ENCODE measurements at regions not wholly inside any gene's neighbourhood (a gene's known extent, or its start where the extent isn't known, plus 50 kb on each side); places are given as distances from the start of the nearest gene placed in this dataset.

DNA sequence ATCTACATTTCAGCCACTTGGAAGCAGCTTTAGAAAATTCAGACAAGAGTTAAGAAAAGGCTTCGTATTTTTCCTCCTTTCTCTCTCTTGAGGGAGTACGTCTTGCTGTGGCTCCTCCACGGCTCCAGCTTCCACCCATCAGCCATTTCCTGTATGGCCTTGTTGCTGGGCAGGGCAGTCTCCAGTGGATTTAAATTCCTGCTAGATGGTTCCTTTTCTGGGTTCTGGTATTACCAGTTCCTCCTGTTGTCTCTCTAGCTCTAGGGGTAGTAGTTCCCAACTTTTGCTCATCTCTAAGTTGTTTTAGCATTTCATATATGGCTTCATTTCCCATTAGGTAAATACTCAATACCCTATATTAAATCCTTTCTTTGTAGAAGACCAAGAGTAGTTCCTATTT is 1098.3 kb downstream of the ADGRL2 start:
- H3K4me1 ChIP-seq (ENCODE audit: control insufficient read depth, insufficient read depth, low read length), result no peaks in the 10 kb centered on the region
- DNase-seq (no peak), ATAC-seq (ENCODE audit: low read depth) (no peak)
- no peak overlapping the region for H3K4me3 ChIP-seq (ENCODE audit: insufficient read depth, low read depth, low read length)
- H3K18ac ChIP-seq (ENCODE audit: low read depth, low read length), result no peak overlapping the region
- no peak overlapping the region for H3K4ac ChIP-seq (ENCODE audit: low read depth, low read length)
- no peak overlapping the region for H2BK20ac ChIP-seq (ENCODE audit: low read depth, low read length)
- H2AK5ac ChIP-seq (ENCODE audit: low read depth, low read length), result no peak overlapping the region
- no peaks in the 10 kb centered on the region for H3K27me3 ChIP-seq (ENCODE audit: control insufficient read depth, insufficient read depth, low read length)
- H3K9me3 ChIP-seq (ENCODE audit: control insufficient read depth, insufficient read depth, low read length), result no peaks in the 10 kb centered on the region
- no peak overlapping the region for H4K5ac ChIP-seq (ENCODE audit: low read depth, low read length)
- H4K20me1 ChIP-seq (ENCODE audit: insufficient read depth, low read length), result no peaks in the 10 kb centered on the region
- H3K9me1 ChIP-seq (ENCODE audit: insufficient read depth, low read length), result no peaks in the 10 kb centered on the region
- no peak overlapping the region for H3K27ac ChIP-seq (ENCODE audit: insufficient read depth, low read length)
- H2BK15ac ChIP-seq (ENCODE audit: low read depth, low read length), result no peak overlapping the region
- CTCF ChIA-PET, result no interaction called here
- H3K56ac ChIP-seq (ENCODE audit: extremely low read depth, insufficient read depth, low read length), result no peak overlapping the region
- WGBS, 2 experiments (ENCODE audit: extremely low coverage in 2 of 2, insufficient read length in 1 of 2), result no CpG with 5 or more reads among the region's 3 CpGs
- H2BK5ac ChIP-seq (ENCODE audit: low read depth, low read length, poor library complexity, severe bottlenecking), result no peak overlapping the region
- no peak overlapping the region for H2AFZ ChIP-seq (replicated peaks; ENCODE audit: low read length, poor library complexity)
- no peaks in the 10 kb centered on the region for H3K36me3 ChIP-seq (ENCODE audit: control insufficient read depth, insufficient read depth, low read length)
- no peak overlapping the region for H3K14ac ChIP-seq (replicated peaks; ENCODE audit: low read depth, low read length)
- H3K9ac ChIP-seq (ENCODE audit: low read depth, low read length), result no peak overlapping the region
- TF ChIP-seq RAD21 (IDR thresholded peaks at IDR 0.05; ENCODE audit: low read length) (no peak), RFX5 (IDR thresholded peaks at IDR 0.05; ENCODE audit: low read depth, low read length) (no peak), BHLHE40 (IDR thresholded peaks at IDR 0.05; ENCODE audit: low read depth, low read length) (no peak), MAFK (IDR thresholded peaks at IDR 0.05; ENCODE audit: low read depth, low read length) (no peak), CHD1 (IDR thresholded peaks at IDR 0.05; ENCODE audit: low read depth, low read length) (no peak), NFE2L2 (IDR thresholded peaks at IDR 0.05; ENCODE audit: low read depth, low read length) (no peak), SMC3 (IDR thresholded peaks at IDR 0.05; ENCODE audit: low read depth, low read length) (no peak), POLR2A (IDR thresholded peaks at IDR 0.05; ENCODE audit: low read depth, low read length) (no peak), RCOR1 (IDR thresholded peaks at IDR 0.05; ENCODE audit: insufficient replicate concordance, low read length) (no peak), CEBPB (IDR thresholded peaks at IDR 0.05; ENCODE audit: low read depth, low read length) (no peak)
- TF ChIP-seq, protein P1, sequence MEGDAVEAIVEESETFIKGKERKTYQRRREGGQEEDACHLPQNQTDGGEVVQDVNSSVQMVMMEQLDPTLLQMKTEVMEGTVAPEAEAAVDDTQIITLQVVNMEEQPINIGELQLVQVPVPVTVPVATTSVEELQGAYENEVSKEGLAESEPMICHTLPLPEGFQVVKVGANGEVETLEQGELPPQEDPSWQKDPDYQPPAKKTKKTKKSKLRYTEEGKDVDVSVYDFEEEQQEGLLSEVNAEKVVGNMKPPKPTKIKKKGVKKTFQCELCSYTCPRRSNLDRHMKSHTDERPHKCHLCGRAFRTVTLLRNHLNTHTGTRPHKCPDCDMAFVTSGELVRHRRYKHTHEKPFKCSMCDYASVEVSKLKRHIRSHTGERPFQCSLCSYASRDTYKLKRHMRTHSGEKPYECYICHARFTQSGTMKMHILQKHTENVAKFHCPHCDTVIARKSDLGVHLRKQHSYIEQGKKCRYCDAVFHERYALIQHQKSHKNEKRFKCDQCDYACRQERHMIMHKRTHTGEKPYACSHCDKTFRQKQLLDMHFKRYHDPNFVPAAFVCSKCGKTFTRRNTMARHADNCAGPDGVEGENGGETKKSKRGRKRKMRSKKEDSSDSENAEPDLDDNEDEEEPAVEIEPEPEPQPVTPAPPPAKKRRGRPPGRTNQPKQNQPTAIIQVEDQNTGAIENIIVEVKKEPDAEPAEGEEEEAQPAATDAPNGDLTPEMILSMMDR (conservative IDR thresholded peaks at IDR 0.05; ENCODE audit: low read depth, low read length), result no peak
- TF ChIP-seq, protein P2, sequence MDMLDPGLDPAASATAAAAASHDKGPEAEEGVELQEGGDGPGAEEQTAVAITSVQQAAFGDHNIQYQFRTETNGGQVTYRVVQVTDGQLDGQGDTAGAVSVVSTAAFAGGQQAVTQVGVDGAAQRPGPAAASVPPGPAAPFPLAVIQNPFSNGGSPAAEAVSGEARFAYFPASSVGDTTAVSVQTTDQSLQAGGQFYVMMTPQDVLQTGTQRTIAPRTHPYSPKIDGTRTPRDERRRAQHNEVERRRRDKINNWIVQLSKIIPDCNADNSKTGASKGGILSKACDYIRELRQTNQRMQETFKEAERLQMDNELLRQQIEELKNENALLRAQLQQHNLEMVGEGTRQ (IDR thresholded peaks at IDR 0.05; ENCODE audit: low read depth, low read length), result no peak
- TF ChIP-seq, protein P3, sequence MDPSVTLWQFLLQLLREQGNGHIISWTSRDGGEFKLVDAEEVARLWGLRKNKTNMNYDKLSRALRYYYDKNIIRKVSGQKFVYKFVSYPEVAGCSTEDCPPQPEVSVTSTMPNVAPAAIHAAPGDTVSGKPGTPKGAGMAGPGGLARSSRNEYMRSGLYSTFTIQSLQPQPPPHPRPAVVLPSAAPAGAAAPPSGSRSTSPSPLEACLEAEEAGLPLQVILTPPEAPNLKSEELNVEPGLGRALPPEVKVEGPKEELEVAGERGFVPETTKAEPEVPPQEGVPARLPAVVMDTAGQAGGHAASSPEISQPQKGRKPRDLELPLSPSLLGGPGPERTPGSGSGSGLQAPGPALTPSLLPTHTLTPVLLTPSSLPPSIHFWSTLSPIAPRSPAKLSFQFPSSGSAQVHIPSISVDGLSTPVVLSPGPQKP (IDR thresholded peaks at IDR 0.05; ENCODE audit: borderline replicate concordance, low read depth, low read length), result no peak
- no peak overlapping the region for H2BK120ac ChIP-seq (ENCODE audit: low read depth, low read length)
- intact Hi-C loops (cut with micrococcal nuclease), result no loop called here
- H4K8ac ChIP-seq (ENCODE audit: low read depth in 2 of 2, low read length in 2 of 2), result no peak overlapping the region
- no TSS peak for BruUV-seq (replicated peaks)
- POLR2A ChIA-PET (ENCODE audit: unreplicated experiment), result no interaction called here
- H3K4me2 ChIP-seq (ENCODE audit: low read depth, low read length), result no peak overlapping the region
- in situ Hi-C loops (cut with MboI; ENCODE audit: low sequenced_read_pairs), result no loop called here
- no peak overlapping the region for H4K91ac ChIP-seq (ENCODE audit: insufficient read depth, low read depth, low read length)
- H2AK9ac ChIP-seq (replicated peaks; ENCODE audit: low read depth, low read length, poor library complexity), result no peak overlapping the region
- dilution Hi-C loops (cut with HindIII; ENCODE audit: low sequenced_read_pairs, unreplicated experiment), result no loop called here
- H3K23ac ChIP-seq (ENCODE audit: low read depth, low read length), result no peak overlapping the region
- H3K79me1 ChIP-seq (ENCODE audit: low read depth in 1 of 2, low read length in 2 of 2), result no peaks in the 10 kb centered on the region
